ENCODE measurements at regions not wholly inside any gene's neighbourhood (a gene's known extent, or its start where the extent isn't known, plus 50 kb on each side); places are given as distances from the start of the nearest gene placed in this dataset.
A peak's percentile ranks its signal among the peaks of the same experiment; 100 is the strongest.
"Not testable (repeated sequence)": the region's sequence is repeated elsewhere in the genome, so short reads cannot be mapped to it uniquely, and the experiment has no call there.

GRCh38 chr2:5203134-5203755, 488.9 kb upstream of the SOX11 start:
- DNase-seq: no peak

GRCh38 chr2:5206742-5207141, 485.4 kb upstream of the SOX11 start:
- not testable (repeated sequence) for DNase-seq

GRCh38 chr2:5215989-5216607, 476.1 kb upstream of the SOX11 start:
- DNase-seq: no peak

GRCh38 chr2:5227062-5227699, 465.0 kb upstream of the SOX11 start:
- no peak for DNase-seq

GRCh38 chr2:5229574-5229973, 462.6 kb upstream of the SOX11 start:
- DNase-seq: no peak

- DNase-seq: no peak
Observed at GRCh38 chr2:5230444-5230843, 461.7 kb upstream of the SOX11 start.

- no peak for DNase-seq
Observed at GRCh38 chr2:5230855-5231254, 461.3 kb upstream of the SOX11 start.

- DNase-seq: no peak
Observed at GRCh38 chr2:5231287-5231686, 460.9 kb upstream of the SOX11 start.

GRCh38 chr2:5234563-5234962, 457.6 kb upstream of the SOX11 start:
- no peak for DNase-seq

- no peak for DNase-seq
Observed at GRCh38 chr2:5235701-5236100, 456.5 kb upstream of the SOX11 start.

- DNase-seq: no peak
Observed at GRCh38 chr2:5236249-5236648, 455.9 kb upstream of the SOX11 start.

GRCh38 chr2:5242751-5243150, 449.4 kb upstream of the SOX11 start:
- no peak for DNase-seq

- DNase-seq: no peak
Observed at GRCh38 chr2:5250482-5250881, 441.7 kb upstream of the SOX11 start.

GRCh38 chr2:5253263-5253662, 438.9 kb upstream of the SOX11 start:
- no peak for DNase-seq

- no peak for DNase-seq
Observed at GRCh38 chr2:5254791-5255332, 437.3 kb upstream of the SOX11 start.

- no peak for DNase-seq
Observed at GRCh38 chr2:5263291-5263690, 428.9 kb upstream of the SOX11 start.

- no peak for DNase-seq
Observed at GRCh38 chr2:5264361-5264760, 427.8 kb upstream of the SOX11 start.

- DNase-seq: no peak
Observed at GRCh38 chr2:5285061-5285460, 407.1 kb upstream of the SOX11 start.

- DNase-seq: no peak
Observed at GRCh38 chr2:5285872-5286769, 406.1 kb upstream of the SOX11 start.

GRCh38 chr2:5287558-5288334, 404.4 kb upstream of the SOX11 start:
- no peak for DNase-seq

GRCh38 chr2:5290900-5291546, 401.2 kb upstream of the SOX11 start:
- peak; percentile 3 for DNase-seq

- DNase-seq: no peak
Observed at GRCh38 chr2:5304640-5305039, 387.5 kb upstream of the SOX11 start.

Data from hematopoietic multipotent progenitor cell treated with erythropoietin and hydrocortisone succinate and interleukin-3 and kit ligand, for 4 days (in vitro differentiated cells).